GM12878 (cell line): ENCODE measurements at regions not wholly inside any gene's neighbourhood (a gene's known extent, or its start where the extent isn't known, plus 50 kb on each side); places are given as distances from the start of the nearest gene placed in this dataset.

ENCODE experiments used
- PKNOX1 ChIP-seq: fragments of 450-650 bp; IDR thresholded peaks from 2 replicates; pipeline ENCODE4 v1.6.1; 2016; ENCODE audit warnings: mild to moderate bottlenecking
- ZBTB11 ChIP-seq: fragments of 450-650 bp; formaldehyde crosslinking; IDR thresholded peaks from 2 replicates; pipeline ENCODE4 v1.5.0; 2022; ENCODE audit warnings: mild to moderate bottlenecking, missing genetic modification characterization
- TF ChIP-seq, protein P1 (sequence below): IDR thresholded peaks from 2 replicates; pipeline ENCODE4 v1.6.1; 2012; ENCODE audit warnings: improper control_type of control experiment, low read depth, low read length; ENCODE audit not compliant: insufficient replicate concordance
- TF ChIP-seq, protein P2 (sequence below): IDR thresholded peaks from 2 replicates; pipeline ENCODE4 v1.6.1; 2011; ENCODE audit warnings: low read depth, mild to moderate bottlenecking, low read length, moderate library complexity, borderline replicate concordance; ENCODE audit errors: extremely low read depth
- TF ChIP-seq, protein P3 (sequence below): IDR thresholded peaks from 2 replicates; pipeline ENCODE4 v1.6.1; 2011; ENCODE audit warnings: borderline replicate concordance, low read depth, mild to moderate bottlenecking, moderate library complexity, low read length; ENCODE audit not compliant: insufficient read depth, poor library complexity, severe bottlenecking

DNA sequence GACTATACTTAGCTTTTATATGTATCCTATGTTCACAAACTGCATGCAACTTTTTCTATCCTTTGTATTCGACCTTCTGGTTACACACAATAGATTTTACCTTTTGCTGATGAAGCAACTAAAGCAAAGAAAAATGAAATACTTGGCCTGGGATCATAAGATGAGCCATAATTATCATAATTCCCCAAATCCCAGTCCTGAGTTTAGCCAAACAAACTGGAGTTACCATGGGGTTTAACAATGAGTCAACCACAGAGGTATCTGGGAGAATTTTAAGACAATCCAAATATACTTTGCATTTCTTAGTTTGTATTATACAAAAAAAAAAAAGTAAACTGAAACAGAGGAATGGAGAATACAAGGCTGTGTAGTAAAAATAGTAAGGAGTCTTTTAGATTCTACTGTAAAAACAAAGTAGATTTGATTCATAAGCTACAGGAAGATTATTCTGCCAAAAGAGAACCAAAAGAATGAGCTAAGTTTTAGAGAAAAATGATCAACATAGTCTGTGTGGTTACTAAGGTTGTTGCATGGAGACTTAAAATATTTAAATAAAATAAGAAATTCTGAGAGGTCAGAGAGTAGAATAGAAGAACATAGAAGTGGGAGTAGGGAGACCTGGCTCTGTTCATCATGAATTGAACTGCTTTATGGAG, 60.4 kb upstream of the GORAB start (continued):
- TF ChIP-seq, protein P1, sequence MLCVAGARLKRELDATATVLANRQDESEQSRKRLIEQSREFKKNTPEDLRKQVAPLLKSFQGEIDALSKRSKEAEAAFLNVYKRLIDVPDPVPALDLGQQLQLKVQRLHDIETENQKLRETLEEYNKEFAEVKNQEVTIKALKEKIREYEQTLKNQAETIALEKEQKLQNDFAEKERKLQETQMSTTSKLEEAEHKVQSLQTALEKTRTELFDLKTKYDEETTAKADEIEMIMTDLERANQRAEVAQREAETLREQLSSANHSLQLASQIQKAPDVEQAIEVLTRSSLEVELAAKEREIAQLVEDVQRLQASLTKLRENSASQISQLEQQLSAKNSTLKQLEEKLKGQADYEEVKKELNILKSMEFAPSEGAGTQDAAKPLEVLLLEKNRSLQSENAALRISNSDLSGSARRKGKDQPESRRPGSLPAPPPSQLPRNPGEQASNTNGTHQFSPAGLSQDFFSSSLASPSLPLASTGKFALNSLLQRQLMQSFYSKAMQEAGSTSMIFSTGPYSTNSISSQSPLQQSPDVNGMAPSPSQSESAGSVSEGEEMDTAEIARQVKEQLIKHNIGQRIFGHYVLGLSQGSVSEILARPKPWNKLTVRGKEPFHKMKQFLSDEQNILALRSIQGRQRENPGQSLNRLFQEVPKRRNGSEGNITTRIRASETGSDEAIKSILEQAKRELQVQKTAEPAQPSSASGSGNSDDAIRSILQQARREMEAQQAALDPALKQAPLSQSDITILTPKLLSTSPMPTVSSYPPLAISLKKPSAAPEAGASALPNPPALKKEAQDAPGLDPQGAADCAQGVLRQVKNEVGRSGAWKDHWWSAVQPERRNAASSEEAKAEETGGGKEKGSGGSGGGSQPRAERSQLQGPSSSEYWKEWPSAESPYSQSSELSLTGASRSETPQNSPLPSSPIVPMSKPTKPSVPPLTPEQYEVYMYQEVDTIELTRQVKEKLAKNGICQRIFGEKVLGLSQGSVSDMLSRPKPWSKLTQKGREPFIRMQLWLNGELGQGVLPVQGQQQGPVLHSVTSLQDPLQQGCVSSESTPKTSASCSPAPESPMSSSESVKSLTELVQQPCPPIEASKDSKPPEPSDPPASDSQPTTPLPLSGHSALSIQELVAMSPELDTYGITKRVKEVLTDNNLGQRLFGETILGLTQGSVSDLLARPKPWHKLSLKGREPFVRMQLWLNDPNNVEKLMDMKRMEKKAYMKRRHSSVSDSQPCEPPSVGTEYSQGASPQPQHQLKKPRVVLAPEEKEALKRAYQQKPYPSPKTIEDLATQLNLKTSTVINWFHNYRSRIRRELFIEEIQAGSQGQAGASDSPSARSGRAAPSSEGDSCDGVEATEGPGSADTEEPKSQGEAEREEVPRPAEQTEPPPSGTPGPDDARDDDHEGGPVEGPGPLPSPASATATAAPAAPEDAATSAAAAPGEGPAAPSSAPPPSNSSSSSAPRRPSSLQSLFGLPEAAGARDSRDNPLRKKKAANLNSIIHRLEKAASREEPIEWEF, result no peak
- TF ChIP-seq, protein P2, sequence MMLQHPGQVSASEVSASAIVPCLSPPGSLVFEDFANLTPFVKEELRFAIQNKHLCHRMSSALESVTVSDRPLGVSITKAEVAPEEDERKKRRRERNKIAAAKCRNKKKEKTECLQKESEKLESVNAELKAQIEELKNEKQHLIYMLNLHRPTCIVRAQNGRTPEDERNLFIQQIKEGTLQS, result no peak
- TF ChIP-seq ZBTB11 (CRISPR knock-in tag) (no peak), PKNOX1 (no peak)
- TF ChIP-seq, protein P3, sequence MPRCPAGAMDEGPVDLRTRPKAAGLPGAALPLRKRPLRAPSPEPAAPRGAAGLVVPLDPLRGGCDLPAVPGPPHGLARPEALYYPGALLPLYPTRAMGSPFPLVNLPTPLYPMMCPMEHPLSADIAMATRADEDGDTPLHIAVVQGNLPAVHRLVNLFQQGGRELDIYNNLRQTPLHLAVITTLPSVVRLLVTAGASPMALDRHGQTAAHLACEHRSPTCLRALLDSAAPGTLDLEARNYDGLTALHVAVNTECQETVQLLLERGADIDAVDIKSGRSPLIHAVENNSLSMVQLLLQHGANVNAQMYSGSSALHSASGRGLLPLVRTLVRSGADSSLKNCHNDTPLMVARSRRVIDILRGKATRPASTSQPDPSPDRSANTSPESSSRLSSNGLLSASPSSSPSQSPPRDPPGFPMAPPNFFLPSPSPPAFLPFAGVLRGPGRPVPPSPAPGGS, result no peak
